ENCODE measurements at regions not wholly inside any gene's neighbourhood (a gene's known extent, or its start where the extent isn't known, plus 50 kb on each side); places are given as distances from the start of the nearest gene placed in this dataset.

- Histone ChIP-seq H3K27ac (no peak overlapping the region), H3K4me3 (no peak overlapping the region), H3K4me1 (replicated peaks in 1 of 2) (no peaks in the 10 kb centered on the region)
- WGBS, 10 experiments: 30 to 79% (median 58%) methylated on average over 2 to 9 of the region's 13 CpGs; no CpG with 5 or more reads in 5 of the 10 experiments
- ATAC-seq (replicated peaks in 6 of 8): no peak
- in situ Hi-C loops (cut with MboI; ENCODE audit: low pct_unique_long_range_greater_than_20kb in 2 of 9, low sequenced_read_pairs in 9 of 9, unreplicated experiment in 9 of 9): no loop called here
These were observed 208.4 kb downstream of the BRD1 start for GRCh38 chr22:49619301-49619700.

- WGBS, 10 experiments: 75 to 88% (median 82%) methylated on average over 3 to 8 of the region's 8 CpGs; no CpG with 5 or more reads in 7 of the 10 experiments
- in situ Hi-C loops (cut with MboI; ENCODE audit: low pct_unique_long_range_greater_than_20kb in 2 of 9, low sequenced_read_pairs in 9 of 9, unreplicated experiment in 9 of 9): no loop called here
- Histone ChIP-seq H3K27ac (no peak overlapping the region), H3K4me3 (no peak overlapping the region), H3K4me1 (replicated peaks in 1 of 2) (no peaks in the 10 kb centered on the region)
- ATAC-seq (replicated peaks in 6 of 8): peak in 1 of 8 experiments; percentile 25
These were observed 209.1 kb downstream of the BRD1 start for GRCh38 chr22:49618677-49618953.

- ATAC-seq (replicated peaks in 6 of 8): peak in 1 of 8 experiments; percentile 55
- 0 to 20% methylated on average over 1 to 2 of the region's 23 CpGs; no CpG with 5 or more reads in 8 of the 10 experiments for WGBS, 10 experiments
- in situ Hi-C loops (cut with MboI; ENCODE audit: low pct_unique_long_range_greater_than_20kb in 2 of 9, low sequenced_read_pairs in 9 of 9, unreplicated experiment in 9 of 9): no loop called here
- no peak overlapping the region for H3K27ac ChIP-seq
- H3K4me3 ChIP-seq: no peak overlapping the region
- no peaks in the 10 kb centered on the region for H3K4me1 ChIP-seq (replicated peaks in 1 of 2)
These were observed 209.6 kb downstream of the BRD1 start for GRCh38 chr22:49617866-49618676.

GRCh38 chr22:49617264-49617663 lies 210.4 kb downstream of the BRD1 start:
- Histone ChIP-seq H3K4me1 (replicated peaks in 1 of 2) (no peaks in the 10 kb centered on the region), H3K27ac (no peak overlapping the region), H3K4me3 (no peak overlapping the region)
- 14 to 80% (median 80%) methylated on average over 1 to 4 of the region's 6 CpGs; no CpG with 5 or more reads in 7 of the 10 experiments for WGBS, 10 experiments
- in situ Hi-C loops (cut with MboI; ENCODE audit: low pct_unique_long_range_greater_than_20kb in 2 of 9, low sequenced_read_pairs in 9 of 9, unreplicated experiment in 9 of 9): no loop called here
- no peak for ATAC-seq (replicated peaks in 6 of 8)

GRCh38 chr22:49616356-49617231 lies 211.1 kb downstream of the BRD1 start:
- ATAC-seq (replicated peaks in 6 of 8): no peak
- Histone ChIP-seq H3K4me1 (replicated peaks in 1 of 2) (no peaks in the 10 kb centered on the region), H3K27ac (no peak overlapping the region), H3K4me3 (no peak overlapping the region)
- 55 to 90% (median 82%) methylated on average over 3 to 12 of the region's 37 CpGs; no CpG with 5 or more reads in 4 of the 10 experiments for WGBS, 10 experiments
- in situ Hi-C loops (cut with MboI; ENCODE audit: low pct_unique_long_range_greater_than_20kb in 2 of 9, low sequenced_read_pairs in 9 of 9, unreplicated experiment in 9 of 9): no loop called here

GRCh38 chr22:49614966-49615965 lies 212.4 kb downstream of the BRD1 start:
- Histone ChIP-seq H3K27ac (no peak overlapping the region), H3K4me1 (replicated peaks in 1 of 2) (no peaks in the 10 kb centered on the region), H3K4me3 (no peak overlapping the region)
- no peak for ATAC-seq (replicated peaks in 6 of 8)
- in situ Hi-C loops (cut with MboI; ENCODE audit: low pct_unique_long_range_greater_than_20kb in 2 of 9, low sequenced_read_pairs in 9 of 9, unreplicated experiment in 9 of 9): no loop called here
- WGBS, 10 experiments: 68 to 100% (median 94%) methylated on average over 3 to 25 of the region's 77 CpGs; no CpG with 5 or more reads in 3 of the 10 experiments

GRCh38 chr22:49613511-49614270 lies 214.0 kb downstream of the BRD1 start:
- H3K4me1 ChIP-seq (replicated peaks in 1 of 2): no peaks in the 10 kb centered on the region
- in situ Hi-C loops (cut with MboI; ENCODE audit: low pct_unique_long_range_greater_than_20kb in 2 of 9, low sequenced_read_pairs in 9 of 9, unreplicated experiment in 9 of 9): no loop called here
- WGBS, 10 experiments: 31 to 100% (median 75%) methylated on average over 2 to 15 of the region's 18 CpGs; no CpG with 5 or more reads in 1 of the 10 experiments
- H3K4me3 ChIP-seq: no peak overlapping the region
- H3K27ac ChIP-seq: no peak overlapping the region
- ATAC-seq (replicated peaks in 6 of 8): no peak

- ATAC-seq (replicated peaks in 6 of 8): no peak
- WGBS, 10 experiments: 30 to 92% (median 84%) methylated on average over 2 to 5 of the region's 5 CpGs; no CpG with 5 or more reads in 6 of the 10 experiments
These were observed 214.6 kb downstream of the BRD1 start for GRCh38 chr22:49613108-49613507.

GRCh38 chr22:49609207-49609876 lies 218.3 kb downstream of the BRD1 start:
- 30 to 88% (median 56%) methylated on average over 1 to 16 of the region's 24 CpGs; no CpG with 5 or more reads in 3 of the 10 experiments for WGBS, 10 experiments
- no peak for ATAC-seq (replicated peaks in 6 of 8)
- H3K4me1 ChIP-seq (replicated peaks in 1 of 2): no peaks in the 10 kb centered on the region

More at GRCh38 chr22:49613108-49613507, 214.6 kb downstream of the BRD1 start:
- H3K27ac ChIP-seq: no peak overlapping the region
- no peak overlapping the region for H3K4me3 ChIP-seq
- H3K4me1 ChIP-seq (replicated peaks in 1 of 2): no peaks in the 10 kb centered on the region
- in situ Hi-C loops (cut with MboI; ENCODE audit: low pct_unique_long_range_greater_than_20kb in 2 of 9, low sequenced_read_pairs in 9 of 9, unreplicated experiment in 9 of 9): no loop called here

GRCh38 chr22:49608660-49609059 lies 219.0 kb downstream of the BRD1 start:
- Histone ChIP-seq H3K4me3 (no peak overlapping the region), H3K4me1 (replicated peaks in 1 of 2) (no peaks in the 10 kb centered on the region), H3K27ac (no peak overlapping the region)
- ATAC-seq (replicated peaks in 6 of 8): no peak
- in situ Hi-C loops (cut with MboI; ENCODE audit: low pct_unique_long_range_greater_than_20kb in 2 of 9, low sequenced_read_pairs in 9 of 9, unreplicated experiment in 9 of 9): no loop called here
- 0 to 100% (median 63%) methylated on average over 1 to 10 of the region's 14 CpGs; no CpG with 5 or more reads in 1 of the 10 experiments for WGBS, 10 experiments

More at GRCh38 chr22:49609207-49609876, 218.3 kb downstream of the BRD1 start:
- Histone ChIP-seq H3K27ac (no peak overlapping the region), H3K4me3 (no peak overlapping the region)
- in situ Hi-C loops (cut with MboI; ENCODE audit: low pct_unique_long_range_greater_than_20kb in 2 of 9, low sequenced_read_pairs in 9 of 9, unreplicated experiment in 9 of 9): no loop called here

- no peaks in the 10 kb centered on the region for H3K4me1 ChIP-seq (replicated peaks in 1 of 2)
- H3K4me3 ChIP-seq: no peak overlapping the region
- WGBS, 10 experiments: 60 to 75% (median 60%) methylated on average over 1 to 4 of the region's 8 CpGs; no CpG with 5 or more reads in 7 of the 10 experiments
- H3K27ac ChIP-seq: no peak overlapping the region
- ATAC-seq (replicated peaks in 6 of 8): no peak
- in situ Hi-C loops (cut with MboI; ENCODE audit: low pct_unique_long_range_greater_than_20kb in 2 of 9, low sequenced_read_pairs in 9 of 9, unreplicated experiment in 9 of 9): no loop called here
These were observed 219.4 kb downstream of the BRD1 start for GRCh38 chr22:49608228-49608627.
